MCF 10A (cell line): ENCODE measurements at regions not wholly inside any gene's neighbourhood (a gene's known extent, or its start where the extent isn't known, plus 50 kb on each side); places are given as distances from the start of the nearest gene placed in this dataset.

Experiments used
- BruUV-seq: library from RNA; stranded (reverse); fragments of 400-500 nt; replicated peaks from 2 replicates; lab custom pipeline; 2021; lab: Mats Ljungman, UMichigan
- CTCF ChIA-PET: fragments of 300-600 bp; sonication (Branson Sonifier 250); formaldehyde crosslinking; extraction: SDS; loops from one replicate; lab custom pipeline; 2021; ENCODE audit warnings: antibody characterized with exemption, inconsistent platforms; lab: Yijun Ruan, JAX
- POLR2A ChIA-PET: fragments of 300-600, 350-650 bp; sonication (Branson Sonifier 250); formaldehyde crosslinking; extraction: SDS; loops from one replicate; lab custom pipeline; 2020; ENCODE audit warnings: antibody characterized with exemption, inconsistent platforms; lab: Yijun Ruan, JAX
- DNase-seq: peaks from one replicate; pipeline ENCODE4 v3.0.0-alpha.2; 2018; ENCODE audit not compliant: unreplicated experiment
- H3K27ac Mint-ChIP-seq: one replicate; pipeline ENCODE4 v1.8.0; 2022; ENCODE audit warnings: mild to moderate bottlenecking, low read depth, mixed read lengths; ENCODE audit not compliant: unreplicated experiment
- H3K27me3 Mint-ChIP-seq: one replicate; pipeline ENCODE4 v1.8.0; 2022; ENCODE audit warnings: mixed read lengths; ENCODE audit not compliant: insufficient read depth, unreplicated experiment
- H3K36me3 Mint-ChIP-seq: one replicate; pipeline ENCODE4 v1.8.0; 2022; ENCODE audit warnings: mild to moderate bottlenecking, moderate library complexity, mixed read lengths; ENCODE audit not compliant: insufficient read depth, unreplicated experiment
- H3K4me1 Mint-ChIP-seq: one replicate; pipeline ENCODE4 v1.8.0; 2022; ENCODE audit warnings: mixed read lengths; ENCODE audit not compliant: insufficient read depth, unreplicated experiment
- H3K4me3 Mint-ChIP-seq: one replicate; pipeline ENCODE4 v1.8.0; 2022; ENCODE audit warnings: mild to moderate bottlenecking, moderate library complexity, mixed read lengths; ENCODE audit not compliant: unreplicated experiment
- H3K9me3 Mint-ChIP-seq: one replicate; pipeline ENCODE4 v1.8.0; 2022; ENCODE audit warnings: mixed read lengths; ENCODE audit not compliant: unreplicated experiment
- CTCF ChIP-seq: fragments of 200-600 bp; IDR thresholded peaks from one replicate; pipeline ENCODE4 v1.8.0; 2022; ENCODE audit warnings: antibody characterized with exemption, mild to moderate bottlenecking; ENCODE audit not compliant: unreplicated experiment
- intact Hi-C: fragments of 100-400 bp; cut with micrococcal nuclease; formaldehyde crosslinking; loops from 2 replicates; pipeline ENCODE4 v1.14.1; 2022

- no peak overlapping the region for H3K4me3 Mint-ChIP-seq
- DNase-seq, result no peak
- POLR2A ChIA-PET, result interaction anchor here (0.6 to 1.0 kb wide), 3 partner anchors 9 to 346 kb away, joined by 3 to 4 read pairs (median 3); partner anchors contain the start of gene CCNO
- intact Hi-C loops, result no loop called here
- no peaks in the 10 kb centered on the region for H3K9me3 Mint-ChIP-seq
- H3K27ac Mint-ChIP-seq, result no peak overlapping the region
- peaks cover 20% of the 10 kb centered on the region for H3K4me1 Mint-ChIP-seq
- CTCF ChIA-PET, result interaction anchor here (0.7 to 3.9 kb wide), 9 partner anchors 7 to 1723 kb away, joined by 3 to 17 read pairs (median 5); partner anchors contain the start of gene GPX8
- no peak for TF ChIP-seq CTCF
- H3K36me3 Mint-ChIP-seq, result peaks cover 4% of the 10 kb centered on the region
- no TSS peak for BruUV-seq
- no peaks in the 10 kb centered on the region for H3K27me3 Mint-ChIP-seq
Observed at GRCh38 chr5:54887663-54888062, 97.7 kb downstream of the ESM1 start.

DNA sequence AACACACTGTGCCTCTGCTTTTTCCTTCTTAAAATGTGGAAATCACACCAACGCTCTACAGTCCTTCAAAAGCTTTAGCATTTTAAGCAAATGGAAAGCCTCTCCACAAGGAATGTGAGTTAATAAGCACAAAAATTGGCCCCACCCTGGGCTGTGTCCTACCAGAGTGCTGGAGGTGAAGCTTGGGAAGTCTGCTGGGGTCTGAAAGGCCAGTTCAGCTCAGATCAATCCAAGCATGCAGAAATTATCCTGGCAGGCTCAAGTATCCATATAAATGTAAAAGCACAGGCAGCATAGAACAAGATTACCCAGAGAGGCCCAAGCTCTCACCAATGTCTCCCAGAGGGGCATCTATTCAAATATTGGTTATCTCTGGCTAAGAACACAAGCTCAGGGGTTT, 98.5 kb downstream of the ESM1 start:
- intact Hi-C loops, result no loop called here
- peaks cover 4% of the 10 kb centered on the region for H3K36me3 Mint-ChIP-seq
- H3K9me3 Mint-ChIP-seq, result no peaks in the 10 kb centered on the region
- no peak overlapping the region for H3K4me3 Mint-ChIP-seq
- POLR2A ChIA-PET, result interaction anchor here (0.9 to 1.0 kb wide), 2 partner anchors 13 to 17 kb away, joined by 3 read pairs; no protein-coding TSS in a partner anchor
- no TSS peak for BruUV-seq
- no peak for DNase-seq
- no peaks in the 10 kb centered on the region for H3K27me3 Mint-ChIP-seq
- CTCF ChIA-PET, result interaction anchor here (0.6 to 3.9 kb wide), 13 partner anchors 8 to 372 kb away, joined by 3 to 17 read pairs (median 4); no protein-coding TSS in a partner anchor
- no peak overlapping the region for H3K27ac Mint-ChIP-seq
- TF ChIP-seq CTCF, result no peak
- H3K4me1 Mint-ChIP-seq, result peaks cover 25% of the 10 kb centered on the region

DNA sequence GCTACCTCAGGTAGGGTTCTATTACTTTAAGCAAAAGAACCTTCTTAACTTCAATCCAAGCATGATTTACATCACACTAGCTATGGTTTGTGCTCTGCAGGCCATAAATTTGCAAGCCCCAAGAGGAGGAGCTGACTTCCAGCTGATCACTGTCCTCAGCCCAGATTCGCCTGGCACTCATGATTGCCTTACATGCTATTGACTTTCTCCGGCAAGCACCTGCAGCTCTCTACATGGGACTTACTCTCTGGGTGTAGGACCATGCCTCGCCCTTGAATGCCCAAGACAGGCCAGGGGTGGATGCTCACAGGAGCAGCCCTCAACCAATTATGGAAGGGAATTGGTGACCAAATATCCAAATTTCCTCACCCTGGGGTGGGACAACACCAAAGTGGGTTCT, 99.8 kb downstream of the ESM1 start:
- Mint-ChIP-seq H3K27ac (no peak overlapping the region), H3K27me3 (no peaks in the 10 kb centered on the region), H3K36me3 (peaks cover 4% of the 10 kb centered on the region), H3K4me1 (peaks cover 30% of the 10 kb centered on the region), H3K9me3 (no peaks in the 10 kb centered on the region), H3K4me3 (no peak overlapping the region)
- TF ChIP-seq CTCF, result no peak
- ChIA-PET POLR2A (interaction anchor here (0.9 to 1.1 kb wide), 2 partner anchors 16 to 227 kb away, joined by 3 read pairs; no protein-coding TSS in a partner anchor), CTCF (interaction anchor here (1.0 to 3.9 kb wide), 8 partner anchors 9 to 368 kb away, joined by 3 to 17 read pairs (median 8); partner anchors contain the start of gene SNX18)
- DNase-seq, result no peak
- BruUV-seq, result no TSS peak
- intact Hi-C loops, result no loop called here

DNA sequence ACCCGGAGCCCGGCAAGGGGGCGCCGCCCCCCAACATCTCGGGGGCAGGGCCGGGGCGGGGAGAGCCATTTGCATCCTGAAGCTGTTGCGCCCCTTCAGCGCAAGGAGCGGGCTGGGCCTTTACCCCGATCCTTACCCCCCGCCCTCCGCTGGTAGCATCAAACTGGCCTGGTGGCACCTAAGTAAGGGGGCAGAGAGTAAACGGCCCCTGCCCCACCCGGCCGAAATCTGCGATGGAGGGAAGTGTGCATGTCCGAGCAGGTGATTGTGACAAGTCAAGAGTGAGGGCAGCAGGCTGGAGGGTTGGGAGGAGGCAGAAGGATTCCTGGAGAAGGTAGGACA, 101.2 kb downstream of the ESM1 start:
- no TSS peak for BruUV-seq
- CTCF ChIA-PET, result no interaction called here
- POLR2A ChIA-PET, result no interaction called here
- Mint-ChIP-seq H3K4me3 (no peak overlapping the region), H3K27me3 (no peaks in the 10 kb centered on the region), H3K36me3 (peaks cover 4% of the 10 kb centered on the region), H3K27ac (no peak overlapping the region), H3K9me3 (no peaks in the 10 kb centered on the region), H3K4me1 (peaks cover 18% of the 10 kb centered on the region)
- TF ChIP-seq CTCF, result no peak
- intact Hi-C loops, result no loop called here
- no peak for DNase-seq
